Upper lobe of left lung (tissue), 6 donors: ENCODE measurements at regions not wholly inside any gene's neighbourhood (a gene's known extent, or its start where the extent isn't known, plus 50 kb on each side); places are given as distances from the start of the nearest gene placed in this dataset.

Experiments used
- ATAC-seq, 2 donors: fragments of 200-7000 bp; cut with Tn5 transposase; one replicate each; pipeline ENCODE4 v1.9.1; 2022; ENCODE audit warnings: mild to moderate bottlenecking in 2 of 2, moderate library complexity in 2 of 2; ENCODE audit not compliant: low FRiP score in 2 of 2
- DNase-seq, 2 donors: peaks; one replicate each; pipeline ENCODE4 v3.0.0-alpha.2; 2019 to 2020
- H3K27ac ChIP-seq, 4 donors: fragments of 200-600 bp; sonication (generic); one replicate each; pipeline ENCODE4 v1.5.1; 2016 to 2019
- H3K27me3 ChIP-seq, 4 donors: fragments of 200-600 bp; sonication (generic); one replicate each; pipeline ENCODE4 v1.5.1; 2017 to 2019
- H3K36me3 ChIP-seq, 4 donors: fragments of 200-600 bp; sonication (generic); one replicate each; pipeline ENCODE4 v1.5.1; 2016 to 2019
- H3K4me1 ChIP-seq, 4 donors: fragments of 200-600 bp; sonication (generic); one replicate each; pipeline ENCODE4 v1.5.1; 2018 to 2019
- H3K4me3 ChIP-seq, 4 donors: fragments of 200-600 bp; sonication (generic); one replicate each; pipeline ENCODE4 v1.5.1; 2017 to 2019; ENCODE audit warnings: mild to moderate bottlenecking in 2 of 4, moderate library complexity in 1 of 4
- H3K9me3 ChIP-seq, 4 donors: fragments of 200-600 bp; sonication (generic); one replicate each; pipeline ENCODE4 v1.5.1; 2018 to 2019
- CTCF ChIP-seq, 6 experiments: fragments of 450-650 bp in 4 of 6; fragments of 200-600 bp in 2 of 6; sonication (generic) in 2 of 6; IDR thresholded peaks; one replicate each; pipeline ENCODE4 v1.5.1; 2016 to 2019; ENCODE audit warnings: antibody characterized with exemption in 6 of 6
- EP300 ChIP-seq, 4 donors: sonication (generic); formaldehyde crosslinking; IDR thresholded peaks; one replicate each; pipeline ENCODE4 v1.5.1; 2017; ENCODE audit warnings: antibody characterized with exemption in 4 of 4, control low read depth in 2 of 4
- POLR2A ChIP-seq, 4 donors: fragments of 450-650 bp; IDR thresholded peaks; one replicate each; pipeline ENCODE4 v1.5.1; 2016 to 2017; ENCODE audit warnings: antibody characterized with exemption in 4 of 4, mild to moderate bottlenecking in 2 of 4
- POLR2AphosphoS5 ChIP-seq, 2 donors: sonication (generic); formaldehyde crosslinking; IDR thresholded peaks; one replicate each; pipeline ENCODE4 v1.5.1; 2017; ENCODE audit warnings: antibody characterized with exemption in 2 of 2
- WGBS, 2 donors: methylation state at CpG; one replicate each; pipeline ENCODE4 v1.1.5; 2017 to 2018; 5-methylcytosine and 5-hydroxymethylcytosine counted together
- donor health status: DM: no; HTN: no; CAD: no; lungs with moderate emphysema.
- donor health status: DM: no; HTN: yes; CAD: no; lungs with severe emphysema.

GRCh38 chr12:17159506-17160300, 553.7 kb upstream of the LMO3 start:
- H3K4me1 ChIP-seq: no peaks in the 10 kb centered on the region
- no peak overlapping the region for H3K4me3 ChIP-seq
- ATAC-seq (no peak), DNase-seq (no peak)
- H3K9me3 ChIP-seq: no peaks in the 10 kb centered on the region
- 81 to 84% methylated on average over 12 of the region's 12 CpGs for WGBS, 2 donors
- TF ChIP-seq EP300 (IDR thresholded peaks at IDR 0.05): no peak
- no peak for TF ChIP-seq POLR2AphosphoS5 (IDR thresholded peaks at IDR 0.05)
- no peak for TF ChIP-seq CTCF (IDR thresholded peaks at IDR 0.05)
- TF ChIP-seq POLR2A (IDR thresholded peaks at IDR 0.05): no peak
- no peaks in the 10 kb centered on the region for H3K27me3 ChIP-seq
- no peak overlapping the region for H3K27ac ChIP-seq
- H3K36me3 ChIP-seq: no peaks in the 10 kb centered on the region

- Histone ChIP-seq H3K4me1 (no peaks in the 10 kb centered on the region), H3K36me3 (no peaks in the 10 kb centered on the region), H3K4me3 (no peak overlapping the region), H3K27me3 (no peaks in the 10 kb centered on the region), H3K9me3 (peaks cover 0 to under 1% (median 0%) of the 10 kb centered on the region in 4 donors), H3K27ac (no peak overlapping the region)
- DNase-seq (no peak), ATAC-seq (no peak)
- TF ChIP-seq POLR2AphosphoS5 (IDR thresholded peaks at IDR 0.05): no peak
- no peak for TF ChIP-seq EP300 (IDR thresholded peaks at IDR 0.05)
- no peak for TF ChIP-seq CTCF (IDR thresholded peaks at IDR 0.05)
- TF ChIP-seq POLR2A (IDR thresholded peaks at IDR 0.05): no peak
- WGBS, 2 donors: 79 to 85% methylated on average over 1 of the region's 1 CpG
Observed at GRCh38 chr12:17158201-17158600, 552.2 kb upstream of the LMO3 start.

GRCh38 chr12:17151917-17152316, 546.0 kb upstream of the LMO3 start:
- H3K27me3 ChIP-seq: no peaks in the 10 kb centered on the region
- H3K4me1 ChIP-seq: no peaks in the 10 kb centered on the region
- H3K36me3 ChIP-seq: no peaks in the 10 kb centered on the region
- 71 to 81% methylated on average over 2 of the region's 2 CpGs for WGBS, 2 donors
- no peak overlapping the region for H3K27ac ChIP-seq
- no peak for TF ChIP-seq POLR2A (IDR thresholded peaks at IDR 0.05)
- TF ChIP-seq CTCF (IDR thresholded peaks at IDR 0.05): no peak
- TF ChIP-seq EP300 (IDR thresholded peaks at IDR 0.05): no peak
- TF ChIP-seq POLR2AphosphoS5 (IDR thresholded peaks at IDR 0.05): no peak
- no peak overlapping the region for H3K4me3 ChIP-seq
- ATAC-seq (no peak), DNase-seq (no peak)
- peaks cover 0 to 11% (median 6%) of the 10 kb centered on the region in 4 donors for H3K9me3 ChIP-seq

DNA sequence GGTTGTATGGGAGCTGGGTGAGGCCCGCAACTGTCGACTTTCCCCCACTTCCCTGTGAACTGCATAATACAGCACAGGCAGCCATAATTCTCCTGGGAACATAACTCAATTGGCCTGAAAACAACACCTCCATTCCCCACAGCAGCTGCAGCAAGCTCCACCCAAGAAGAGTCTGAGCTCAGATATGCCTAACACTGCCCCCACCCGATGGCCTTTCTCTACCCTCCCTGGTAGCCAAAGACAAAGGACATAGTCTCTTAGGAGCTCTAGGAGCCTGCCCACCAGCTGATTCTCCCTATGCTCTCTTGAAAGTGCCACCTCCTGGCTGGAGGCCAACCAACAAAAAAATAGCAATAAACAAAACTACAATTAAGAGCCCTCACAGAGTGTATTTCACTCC, 542.7 kb upstream of the LMO3 start:
- ATAC-seq (no peak), DNase-seq (no peak)
- Histone ChIP-seq H3K4me1 (no peaks in the 10 kb centered on the region), H3K27me3 (no peaks in the 10 kb centered on the region), H3K36me3 (no peaks in the 10 kb centered on the region), H3K4me3 (no peak overlapping the region), H3K27ac (no peak overlapping the region), H3K9me3 (peaks cover 0 to 14% (median 6%) of the 10 kb centered on the region in 4 donors)
- 60 to 92% methylated on average over 1 to 3 of the region's 3 CpGs for WGBS, 2 donors
- TF ChIP-seq POLR2A (IDR thresholded peaks at IDR 0.05) (no peak), CTCF (IDR thresholded peaks at IDR 0.05) (no peak), EP300 (IDR thresholded peaks at IDR 0.05) (no peak)

DNA sequence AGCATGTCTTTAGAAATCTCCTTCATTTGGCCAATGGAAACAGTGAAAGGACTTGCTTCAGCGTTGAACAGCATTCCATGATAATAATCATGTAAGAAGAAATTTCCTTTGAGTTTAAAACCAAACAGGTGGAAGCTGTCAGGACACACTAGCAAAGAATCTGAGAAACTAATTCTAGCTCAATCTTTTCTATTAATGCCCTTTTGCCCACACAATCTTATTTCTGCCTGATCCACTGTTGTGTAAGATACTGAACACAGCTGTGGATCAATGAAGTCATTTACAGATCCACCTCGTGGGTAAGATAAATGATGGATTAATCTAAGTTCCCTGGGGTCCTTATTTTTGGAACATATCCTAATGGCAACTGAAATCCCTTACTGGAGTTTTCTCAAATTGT, 536.9 kb upstream of the LMO3 start:
- TF ChIP-seq CTCF (IDR thresholded peaks at IDR 0.05) (no peak), POLR2AphosphoS5 (IDR thresholded peaks at IDR 0.05) (no peak), EP300 (IDR thresholded peaks at IDR 0.05) (no peak), POLR2A (IDR thresholded peaks at IDR 0.05) (no peak)
- Histone ChIP-seq H3K9me3 (peaks cover 0 to 3% (median 0%) of the 10 kb centered on the region in 4 donors), H3K36me3 (no peaks in the 10 kb centered on the region), H3K27me3 (no peaks in the 10 kb centered on the region), H3K27ac (no peak overlapping the region), H3K4me3 (no peak overlapping the region), H3K4me1 (no peaks in the 10 kb centered on the region)
- no peak for ATAC-seq
- no peak for DNase-seq
- WGBS, 2 donors: 43 to 53% methylated on average over 2 of the region's 2 CpGs
